CD4-positive, alpha-beta T cell treated with Interleukin-21 for 1 hour (primary cell): ENCODE measurements at regions not wholly inside any gene's neighbourhood (a gene's known extent, or its start where the extent isn't known, plus 50 kb on each side); places are given as distances from the start of the nearest gene placed in this dataset.
"Not testable (repeated sequence)": the region's sequence is repeated elsewhere in the genome, so short reads cannot be mapped to it uniquely, and the experiment has no call there.

Experiments
- DNase-seq: peaks from one replicate; pipeline ENCODE4 v3.0.0-alpha.2; 2020

- DNase-seq: no peak
Measured at GRCh38 chr2:105522645-105523044, 123.8 kb upstream of the FHL2 start.

- DNase-seq: no peak
Measured at GRCh38 chr2:105521616-105522015, 122.8 kb upstream of the FHL2 start.

- peak; percentile 14 for DNase-seq
Measured at GRCh38 chr2:105521176-105521575, 122.3 kb upstream of the FHL2 start.

GRCh38 chr2:105519516-105519915 lies 120.7 kb upstream of the FHL2 start:
- no peak for DNase-seq

DNA sequence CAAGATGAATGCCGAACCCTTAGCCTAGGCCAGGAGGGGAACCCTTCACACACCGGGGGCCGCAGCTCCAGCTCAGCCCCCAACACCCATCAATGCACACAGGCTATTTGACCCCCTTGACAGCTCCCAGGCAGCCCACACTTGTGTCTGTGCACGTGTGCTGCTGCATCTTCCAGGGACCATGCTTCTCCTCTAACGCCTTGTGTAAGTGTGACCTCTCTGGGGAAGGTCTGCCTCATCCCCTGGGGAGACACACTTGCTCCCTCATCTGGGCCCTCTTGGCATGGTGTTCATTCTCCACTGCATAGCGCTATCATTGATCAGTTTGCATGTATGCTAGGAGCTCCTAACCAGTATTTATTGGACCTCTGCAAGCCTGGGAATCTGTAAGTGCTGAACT lies 120.0 kb upstream of the FHL2 start:
- DNase-seq: no peak

DNA sequence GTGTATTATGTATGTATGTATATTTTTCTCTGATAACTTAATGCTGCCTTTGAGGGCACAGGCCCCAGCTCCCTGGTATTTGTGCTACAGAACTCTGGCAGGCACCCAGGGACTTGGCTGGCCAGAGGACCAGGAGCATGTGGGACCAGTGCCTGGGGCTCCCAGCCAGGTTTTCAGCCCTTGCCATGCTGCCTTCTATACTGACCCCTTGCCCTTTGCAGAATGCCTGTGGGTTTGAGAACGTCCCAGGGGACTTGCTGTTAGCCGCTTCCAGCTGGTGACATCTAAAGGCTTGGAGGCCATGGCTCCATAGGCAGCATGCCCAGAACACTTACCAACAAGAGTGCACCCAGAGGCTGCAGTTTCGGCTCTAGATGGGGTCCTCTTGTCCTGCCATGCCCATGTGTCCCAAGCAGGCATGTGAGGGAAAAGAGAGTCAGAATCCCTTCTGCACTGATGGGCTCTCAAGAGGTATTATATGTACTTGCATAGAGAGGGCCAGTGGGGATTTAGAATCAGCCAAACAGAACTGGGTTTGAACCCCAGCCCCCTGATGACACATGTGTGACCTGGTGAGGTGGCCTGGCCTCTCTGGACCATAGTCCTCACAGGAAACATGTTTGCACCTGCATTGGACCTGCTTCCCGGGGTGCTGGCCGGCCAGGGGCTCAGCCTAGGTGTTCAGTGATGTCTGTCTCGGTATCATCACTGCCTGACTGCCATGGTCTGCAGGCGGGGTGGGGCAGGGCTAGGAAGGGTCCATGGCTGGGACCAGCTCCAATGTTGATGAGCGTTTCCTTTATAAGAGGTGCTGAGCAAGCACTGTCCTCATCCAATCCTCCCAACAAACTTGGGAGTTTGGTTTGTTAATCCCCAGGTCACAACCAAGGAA lies 119.2 kb upstream of the FHL2 start:
- DNase-seq: no peak

- no peak for DNase-seq
Measured at GRCh38 chr2:105515581-105516415, 116.9 kb upstream of the FHL2 start.

- no peak for DNase-seq
Measured at GRCh38 chr2:105514576-105514975, 115.7 kb upstream of the FHL2 start.

- no peak for DNase-seq
Measured at GRCh38 chr2:105510761-105511528, 112.1 kb upstream of the FHL2 start.

GRCh38 chr2:105509269-105510086 lies 110.6 kb upstream of the FHL2 start:
- no peak for DNase-seq

GRCh38 chr2:105506860-105507259 lies 108.0 kb upstream of the FHL2 start:
- DNase-seq: not testable (repeated sequence)

GRCh38 chr2:105504459-105504858 lies 105.6 kb upstream of the FHL2 start:
- no peak for DNase-seq

DNA sequence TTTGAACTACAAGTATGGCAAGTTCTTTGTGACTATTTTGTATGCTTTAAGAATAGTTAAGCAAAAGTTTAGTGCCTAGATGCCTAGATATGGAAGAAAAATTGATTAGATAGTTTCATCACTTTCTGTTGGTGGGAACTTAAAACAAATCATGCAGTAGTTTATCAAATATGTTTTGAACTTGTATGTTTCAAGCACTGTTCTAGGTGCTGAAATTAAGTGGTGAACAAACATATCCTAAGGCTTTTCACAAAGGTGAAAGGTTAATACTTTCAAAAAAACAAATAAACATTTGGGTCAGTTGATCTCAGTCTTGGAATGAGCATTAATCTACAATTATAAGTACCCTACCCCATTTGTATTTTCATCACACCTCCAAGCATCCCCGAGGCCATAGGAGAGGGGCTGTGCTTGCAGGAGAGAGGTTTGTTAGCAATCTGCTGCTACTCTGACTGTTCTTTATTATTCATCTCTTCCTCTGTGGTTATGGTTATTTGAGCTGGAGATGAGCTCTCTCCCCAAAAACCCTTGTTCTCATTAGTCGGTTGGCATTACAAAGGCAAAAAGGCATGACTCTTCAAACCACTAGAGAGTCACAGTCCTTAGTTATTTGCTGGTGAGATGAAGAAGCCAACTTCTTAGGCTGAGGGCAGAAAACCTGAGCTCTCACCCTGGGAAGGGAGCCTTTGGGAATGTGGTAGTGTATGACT lies 103.9 kb upstream of the FHL2 start:
- DNase-seq: no peak

DNA sequence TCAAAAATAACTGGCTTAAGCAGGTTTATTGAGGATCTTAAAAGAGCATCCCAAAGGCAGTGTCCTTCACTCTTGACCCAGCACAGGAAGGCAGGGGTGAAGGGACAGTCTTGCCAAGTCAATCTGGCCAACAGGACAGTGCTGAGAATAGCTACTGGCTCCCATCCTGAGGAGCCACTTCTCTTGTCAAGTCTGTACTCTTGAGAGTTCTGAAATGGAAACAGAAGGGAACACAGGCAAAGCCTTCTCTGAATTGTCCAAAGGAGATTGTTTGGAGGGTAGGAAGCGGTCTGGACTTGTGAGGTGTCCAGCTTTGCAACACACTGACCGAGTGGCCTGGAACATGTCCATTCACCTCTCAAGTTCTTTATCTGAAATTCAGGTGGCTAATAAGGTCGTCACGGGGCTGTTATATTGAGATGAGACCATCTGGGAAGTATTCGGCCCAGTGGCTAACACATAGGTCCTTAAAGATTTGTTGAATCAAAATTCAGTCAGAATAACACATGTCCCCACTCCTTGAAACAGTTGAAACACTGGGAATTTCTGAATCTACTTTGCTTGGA lies 99.5 kb upstream of the FHL2 start:
- no peak for DNase-seq

DNA sequence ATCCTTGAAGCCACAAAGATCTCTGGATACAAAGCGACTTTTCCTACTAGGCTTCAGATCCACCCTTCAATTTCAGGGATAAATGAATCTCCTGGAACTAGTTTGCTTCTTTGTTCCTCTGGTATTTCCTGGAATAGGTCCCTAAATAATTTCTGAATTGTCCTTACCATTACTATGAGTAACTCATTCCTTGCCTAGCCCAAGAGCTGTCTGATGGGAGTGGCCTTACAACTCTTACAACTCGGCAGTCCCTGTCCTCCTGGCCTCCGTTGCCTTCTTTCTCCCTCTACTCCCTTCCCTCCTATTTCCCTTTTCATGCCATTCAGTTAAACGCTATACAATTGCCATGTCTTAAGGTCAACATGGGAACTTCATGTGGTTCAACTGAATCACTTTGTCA lies 98.2 kb upstream of the FHL2 start:
- no peak for DNase-seq

GRCh38 chr2:105496271-105496670 lies 97.4 kb upstream of the FHL2 start:
- no peak for DNase-seq

DNA sequence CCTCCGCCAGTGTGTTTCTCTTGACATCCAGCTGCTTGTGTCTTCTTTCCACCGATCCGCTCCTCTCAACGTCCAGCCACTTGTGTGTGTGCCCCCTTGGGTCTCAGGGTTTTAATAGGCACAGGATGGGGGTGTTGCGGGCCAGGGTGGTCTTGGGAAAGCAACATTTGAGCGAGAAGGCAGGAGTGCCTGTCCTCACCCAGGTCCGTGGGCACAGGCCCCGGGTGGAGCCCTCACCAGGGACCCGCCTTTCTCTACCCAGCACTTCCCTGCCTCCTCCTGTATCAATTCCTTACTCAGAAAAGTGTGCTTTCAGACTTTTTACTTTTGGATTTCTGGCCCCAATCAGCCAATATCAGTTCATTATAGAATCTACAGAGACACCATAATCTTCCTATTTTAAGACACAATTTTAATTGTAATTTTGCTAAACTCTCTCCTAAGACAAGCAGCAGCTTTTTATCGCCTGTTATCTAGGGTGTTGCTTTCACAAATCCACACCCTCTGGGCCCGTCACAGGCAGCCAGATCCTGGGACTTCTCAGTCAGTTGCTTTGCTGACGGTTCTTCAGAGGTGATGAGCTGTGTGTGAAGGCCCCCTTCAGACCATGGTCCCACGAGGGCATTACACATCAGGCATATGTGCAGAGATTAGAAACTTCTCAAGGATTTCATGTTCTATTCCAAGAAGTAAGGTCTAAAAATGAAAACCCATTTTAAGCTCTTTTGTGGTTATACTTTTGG lies 96.0 kb upstream of the FHL2 start:
- DNase-seq: no peak

DNA sequence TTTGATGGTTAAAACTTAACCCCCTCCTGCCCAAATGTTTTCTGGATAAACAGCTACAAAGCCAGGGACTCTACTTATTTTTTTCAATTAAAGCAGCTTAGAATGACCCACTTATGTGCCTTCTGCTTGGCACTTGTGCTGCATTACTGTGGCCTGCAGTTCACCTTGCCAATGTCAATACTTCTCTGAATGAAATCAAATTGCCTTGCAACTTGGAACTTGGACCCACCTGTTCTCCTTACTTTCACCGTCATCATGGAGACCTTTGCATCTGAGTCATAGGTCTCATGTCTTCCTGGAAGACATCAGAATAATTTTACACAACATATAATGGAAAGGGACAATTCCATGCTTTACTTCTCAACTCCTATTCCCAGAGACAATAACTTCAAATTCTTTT lies 92.1 kb upstream of the FHL2 start:
- no peak for DNase-seq

- DNase-seq: no peak
Measured at GRCh38 chr2:105490204-105490603, 91.4 kb upstream of the FHL2 start.

DNA sequence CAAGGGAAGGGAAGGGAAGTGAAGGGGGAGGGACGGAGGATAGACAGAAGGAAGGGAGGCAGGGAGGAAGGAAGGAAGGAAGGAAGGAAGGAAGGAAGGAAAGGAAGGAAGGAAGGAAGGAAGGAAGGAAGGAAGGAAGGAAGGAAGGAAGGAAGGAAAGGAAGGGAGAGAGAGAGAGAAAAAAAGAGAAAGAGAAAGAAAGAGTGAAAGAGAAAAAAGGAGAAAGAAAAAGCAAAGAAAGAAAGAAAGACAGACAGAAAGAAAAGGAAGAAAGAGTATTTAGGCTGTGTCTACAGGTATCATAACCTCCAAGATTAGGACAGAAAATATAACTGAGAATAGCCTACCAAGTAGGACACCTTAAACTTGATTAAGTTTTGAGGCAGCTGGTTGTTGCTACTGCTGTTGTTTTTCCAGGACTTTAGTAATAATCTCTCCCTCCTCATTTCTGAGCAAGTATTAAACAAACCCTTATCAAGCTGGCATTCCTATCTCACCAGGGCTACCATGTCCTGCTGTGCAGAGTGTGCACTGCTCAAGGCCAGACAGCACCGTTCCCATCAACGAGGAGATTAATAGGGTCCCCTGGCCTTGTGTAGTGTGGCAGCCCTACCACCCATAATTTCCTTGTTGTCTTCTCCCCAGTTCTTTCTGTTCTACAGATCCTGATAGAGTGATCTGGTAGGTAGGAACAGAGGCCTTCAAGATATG lies 90.5 kb upstream of the FHL2 start:
- no peak for DNase-seq
